Tibial nerve (tissue), 4 donors: ENCODE measurements at regions not wholly inside any gene's neighbourhood (a gene's known extent, or its start where the extent isn't known, plus 50 kb on each side); places are given as distances from the start of the nearest gene placed in this dataset.
A peak's percentile ranks its signal among the peaks of the same experiment; 100 is the strongest.

Source experiments
- DNase-seq, 2 donors: peaks; one replicate each; pipeline ENCODE4 v3.0.0-alpha.2; 2019; ENCODE audit warnings: low spot score in 2 of 2
- H3K27ac ChIP-seq, 4 donors: fragments of 200-600 bp; sonication (generic) in 3 of 4; one replicate each; pipeline ENCODE4 v1.5.1; 2017 to 2019; ENCODE audit warnings: mild to moderate bottlenecking in 1 of 4
- H3K27me3 ChIP-seq, 2 donors: fragments of 200-600 bp; sonication (generic) in 1 of 2; one replicate each; pipeline versions ENCODE4 v1.5.1 to v1.6.0; 2017 to 2019
- H3K36me3 ChIP-seq, 3 donors: fragments of 200-600 bp; sonication (generic); one replicate each; pipeline ENCODE4 v1.5.1; 2018 to 2019
- H3K4me1 ChIP-seq, 4 donors: fragments of 200-600 bp; sonication (generic) in 3 of 4; one replicate each; pipeline ENCODE4 v1.5.1; 2017 to 2019
- H3K4me3 ChIP-seq, 4 donors: fragments of 200-600 bp; sonication (generic) in 3 of 4; one replicate each; pipeline ENCODE4 v1.5.1; 2017 to 2019; ENCODE audit warnings: mild to moderate bottlenecking in 1 of 4, moderate library complexity in 1 of 4
- H3K9me3 ChIP-seq, 4 donors: fragments of 200-600 bp; sonication (generic) in 3 of 4; one replicate each; pipeline ENCODE4 v1.5.1; 2017 to 2019
- EP300 ChIP-seq, 2 donors: sonication (generic); formaldehyde crosslinking; IDR thresholded peaks; one replicate each; pipeline ENCODE4 v1.6.1; 2017; ENCODE audit warnings: antibody characterized with exemption in 2 of 2, mild to moderate bottlenecking in 1 of 2
- POLR2A ChIP-seq, 2 donors: fragments of 450-650 bp; IDR thresholded peaks; one replicate each; pipeline ENCODE4 v1.6.1; 2017; ENCODE audit warnings: antibody characterized with exemption in 2 of 2, mild to moderate bottlenecking in 2 of 2, moderate library complexity in 2 of 2
- WGBS, 2 donors: methylation state at CpG; one replicate each; pipeline ENCODE4 v1.1.5; 2018; 5-methylcytosine and 5-hydroxymethylcytosine counted together
- TF ChIP-seq, protein P1 (sequence below), 5 experiments: fragments of 200-600 bp in 3 of 5; fragments of 450-650 bp in 2 of 5; sonication (generic) in 3 of 5; IDR thresholded peaks; one replicate each; pipeline ENCODE4 v1.5.1; 2016 to 2019; ENCODE audit warnings: antibody characterized with exemption in 5 of 5, mild to moderate bottlenecking in 3 of 5, moderate library complexity in 2 of 5

DNA sequence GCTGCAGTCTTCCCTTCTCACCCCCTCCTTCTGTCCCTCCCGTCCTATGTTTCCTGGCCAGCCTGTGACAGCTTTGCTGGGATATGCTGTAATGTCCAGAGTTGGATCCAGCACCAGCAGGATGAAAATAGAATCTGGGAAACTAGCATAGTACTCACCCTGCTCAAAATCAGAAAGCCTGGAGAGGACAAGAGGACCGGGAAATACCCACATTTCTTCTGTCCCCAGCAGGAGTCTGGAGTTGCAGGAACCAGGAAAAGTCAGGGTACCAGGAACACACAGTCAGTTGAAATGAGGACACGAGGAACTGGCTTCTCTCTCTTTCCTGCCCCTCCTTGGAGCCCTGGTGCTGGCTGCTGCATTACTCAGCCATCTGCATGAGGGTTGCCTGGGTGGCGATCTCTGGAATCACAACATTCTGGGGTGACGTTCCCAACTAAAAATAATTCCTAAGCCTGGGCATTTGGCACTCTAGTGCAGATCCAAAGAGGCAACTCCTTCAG, 59.6 kb upstream of the NFIL3 start:
- no peak overlapping the region for H3K4me3 ChIP-seq
- no peak for DNase-seq
- WGBS, 2 donors, result 47 to 57% methylated on average over 5 of the region's 5 CpGs

DNA sequence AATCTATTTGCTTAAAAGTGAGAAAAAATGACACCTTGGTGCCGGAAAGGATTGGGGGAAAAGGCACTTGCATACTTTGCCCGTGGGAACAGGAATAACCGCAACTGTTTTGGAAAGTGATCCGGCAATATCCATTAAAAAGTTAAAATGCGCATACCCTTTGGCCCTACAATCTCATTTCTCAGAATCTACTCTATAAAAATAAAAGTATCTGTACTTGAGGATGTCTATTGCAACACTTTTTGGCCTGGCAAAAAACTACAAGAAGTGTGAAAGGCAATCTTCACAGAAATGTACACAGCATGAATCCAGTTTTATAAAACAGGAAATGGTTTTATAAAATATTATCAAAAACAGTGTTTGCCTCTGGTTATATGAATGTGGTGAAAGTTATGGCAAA, 58.3 kb upstream of the NFIL3 start:
- no peak overlapping the region for H3K27ac ChIP-seq
- no peaks in the 10 kb centered on the region for H3K9me3 ChIP-seq
- TF ChIP-seq, protein P1, sequence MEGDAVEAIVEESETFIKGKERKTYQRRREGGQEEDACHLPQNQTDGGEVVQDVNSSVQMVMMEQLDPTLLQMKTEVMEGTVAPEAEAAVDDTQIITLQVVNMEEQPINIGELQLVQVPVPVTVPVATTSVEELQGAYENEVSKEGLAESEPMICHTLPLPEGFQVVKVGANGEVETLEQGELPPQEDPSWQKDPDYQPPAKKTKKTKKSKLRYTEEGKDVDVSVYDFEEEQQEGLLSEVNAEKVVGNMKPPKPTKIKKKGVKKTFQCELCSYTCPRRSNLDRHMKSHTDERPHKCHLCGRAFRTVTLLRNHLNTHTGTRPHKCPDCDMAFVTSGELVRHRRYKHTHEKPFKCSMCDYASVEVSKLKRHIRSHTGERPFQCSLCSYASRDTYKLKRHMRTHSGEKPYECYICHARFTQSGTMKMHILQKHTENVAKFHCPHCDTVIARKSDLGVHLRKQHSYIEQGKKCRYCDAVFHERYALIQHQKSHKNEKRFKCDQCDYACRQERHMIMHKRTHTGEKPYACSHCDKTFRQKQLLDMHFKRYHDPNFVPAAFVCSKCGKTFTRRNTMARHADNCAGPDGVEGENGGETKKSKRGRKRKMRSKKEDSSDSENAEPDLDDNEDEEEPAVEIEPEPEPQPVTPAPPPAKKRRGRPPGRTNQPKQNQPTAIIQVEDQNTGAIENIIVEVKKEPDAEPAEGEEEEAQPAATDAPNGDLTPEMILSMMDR (IDR thresholded peaks at IDR 0.05), result no peak
- TF ChIP-seq POLR2A (IDR thresholded peaks at IDR 0.05) (no peak), EP300 (IDR thresholded peaks at IDR 0.05) (no peak)
- DNase-seq, result no peak
- H3K4me3 ChIP-seq, result no peak overlapping the region
- peaks cover 0 to 6% (median 0%) of the 10 kb centered on the region in 4 donors for H3K4me1 ChIP-seq
- WGBS, 2 donors, result 69 to 84% methylated on average over 5 of the region's 5 CpGs
- no peaks in the 10 kb centered on the region for H3K36me3 ChIP-seq
- no peaks in the 10 kb centered on the region for H3K27me3 ChIP-seq

More for the DNA sequence above, 59.6 kb upstream of the NFIL3 start:
- peak overlapping the region in 2 of 4 donors; percentile 36 to 62 for H3K27ac ChIP-seq
- peaks cover 0 to 6% (median 0%) of the 10 kb centered on the region in 4 donors for H3K4me1 ChIP-seq
- no peaks in the 10 kb centered on the region for H3K27me3 ChIP-seq
- no peaks in the 10 kb centered on the region for H3K36me3 ChIP-seq
- H3K9me3 ChIP-seq, result no peaks in the 10 kb centered on the region
- peak in 1 of 2 donors; percentile 19 for TF ChIP-seq EP300 (IDR thresholded peaks at IDR 0.05)
- TF ChIP-seq, protein P1 (IDR thresholded peaks at IDR 0.05), result no peak
- no peak for TF ChIP-seq POLR2A (IDR thresholded peaks at IDR 0.05)

DNA sequence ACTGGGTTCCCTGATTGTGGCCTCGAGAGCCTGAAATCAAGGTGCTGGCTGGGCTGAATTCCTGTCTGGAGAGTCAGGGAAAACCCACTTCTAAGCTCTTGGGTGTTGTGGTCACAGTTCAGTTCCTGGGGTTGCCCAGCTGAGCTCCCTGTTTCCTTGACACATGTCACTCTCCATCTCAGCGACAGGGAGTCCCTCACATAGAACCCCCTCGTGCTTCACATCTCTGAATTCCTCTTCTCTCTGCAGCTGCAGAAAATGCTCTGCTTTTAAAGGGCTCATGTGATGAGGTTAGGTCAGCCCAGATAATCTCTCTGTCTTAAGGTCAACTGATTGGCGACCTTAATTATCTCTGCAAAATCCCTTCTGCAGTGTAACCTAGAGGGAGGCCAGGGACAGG, 53.5 kb upstream of the NFIL3 start:
- Histone ChIP-seq H3K27me3 (no peaks in the 10 kb centered on the region), H3K4me1 (no peaks in the 10 kb centered on the region), H3K27ac (no peak overlapping the region), H3K9me3 (peaks cover 0 to 8% (median 0%) of the 10 kb centered on the region in 4 donors), H3K36me3 (no peaks in the 10 kb centered on the region), H3K4me3 (no peak overlapping the region)
- 36 to 53% methylated on average over 4 of the region's 4 CpGs for WGBS, 2 donors
- TF ChIP-seq EP300 (IDR thresholded peaks at IDR 0.05) (no peak), POLR2A (IDR thresholded peaks at IDR 0.05) (no peak)
- TF ChIP-seq, protein P1 (IDR thresholded peaks at IDR 0.05), result no peak
- no peak for DNase-seq

DNA sequence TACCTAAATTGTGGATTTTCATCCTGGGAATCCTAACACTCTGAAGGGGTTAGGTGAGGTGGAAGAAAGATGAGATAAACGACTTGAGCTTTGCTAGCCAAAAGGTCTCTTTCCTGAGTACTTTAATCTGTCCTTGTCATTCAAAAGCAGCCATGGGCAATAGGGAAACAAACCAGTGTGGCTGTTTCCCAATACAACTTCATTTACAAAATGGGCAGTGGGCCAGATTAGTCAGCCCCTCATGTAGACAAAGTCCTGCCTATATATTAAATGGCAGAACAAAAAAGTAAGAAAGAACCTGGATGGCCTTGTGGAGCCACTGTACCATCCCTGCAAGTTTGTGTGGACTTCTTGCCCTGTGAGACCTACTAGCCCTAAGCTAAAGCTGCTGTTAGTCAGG, 51.0 kb upstream of the NFIL3 start:
- TF ChIP-seq EP300 (IDR thresholded peaks at IDR 0.05), result no peak
- TF ChIP-seq, protein P1 (IDR thresholded peaks at IDR 0.05), result no peak
- no peak for TF ChIP-seq POLR2A (IDR thresholded peaks at IDR 0.05)
- Histone ChIP-seq H3K9me3 (peaks cover 0 to 8% (median 0%) of the 10 kb centered on the region in 4 donors), H3K27ac (no peak overlapping the region), H3K36me3 (no peaks in the 10 kb centered on the region), H3K27me3 (no peaks in the 10 kb centered on the region), H3K4me3 (no peak overlapping the region), H3K4me1 (no peaks in the 10 kb centered on the region)
- no peak for DNase-seq
- WGBS, 2 donors, result 57 to 59% methylated on average over 1 of the region's 1 CpG
